ENCODE measurements at regions not wholly inside any gene's neighbourhood (a gene's known extent, or its start where the extent isn't known, plus 50 kb on each side); places are given as distances from the start of the nearest gene placed in this dataset.

GRCh38 chr11:129316781-129317180 is 58.9 kb upstream of the BARX2 start (continued):
- TF ChIP-seq AHDC1 (CRISPR knock-in tag; IDR thresholded peaks at IDR 0.05; ENCODE audit: borderline replicate concordance) (no peak), JARID2 (CRISPR knock-in tag; IDR thresholded peaks at IDR 0.05; ENCODE audit: insufficient replicate concordance) (no peak), PREB (CRISPR knock-in tag; IDR thresholded peaks at IDR 0.05) (no peak), ZBTB37 (CRISPR knock-in tag; IDR thresholded peaks at IDR 0.05) (no peak)
- TF ChIP-seq, protein P1, sequence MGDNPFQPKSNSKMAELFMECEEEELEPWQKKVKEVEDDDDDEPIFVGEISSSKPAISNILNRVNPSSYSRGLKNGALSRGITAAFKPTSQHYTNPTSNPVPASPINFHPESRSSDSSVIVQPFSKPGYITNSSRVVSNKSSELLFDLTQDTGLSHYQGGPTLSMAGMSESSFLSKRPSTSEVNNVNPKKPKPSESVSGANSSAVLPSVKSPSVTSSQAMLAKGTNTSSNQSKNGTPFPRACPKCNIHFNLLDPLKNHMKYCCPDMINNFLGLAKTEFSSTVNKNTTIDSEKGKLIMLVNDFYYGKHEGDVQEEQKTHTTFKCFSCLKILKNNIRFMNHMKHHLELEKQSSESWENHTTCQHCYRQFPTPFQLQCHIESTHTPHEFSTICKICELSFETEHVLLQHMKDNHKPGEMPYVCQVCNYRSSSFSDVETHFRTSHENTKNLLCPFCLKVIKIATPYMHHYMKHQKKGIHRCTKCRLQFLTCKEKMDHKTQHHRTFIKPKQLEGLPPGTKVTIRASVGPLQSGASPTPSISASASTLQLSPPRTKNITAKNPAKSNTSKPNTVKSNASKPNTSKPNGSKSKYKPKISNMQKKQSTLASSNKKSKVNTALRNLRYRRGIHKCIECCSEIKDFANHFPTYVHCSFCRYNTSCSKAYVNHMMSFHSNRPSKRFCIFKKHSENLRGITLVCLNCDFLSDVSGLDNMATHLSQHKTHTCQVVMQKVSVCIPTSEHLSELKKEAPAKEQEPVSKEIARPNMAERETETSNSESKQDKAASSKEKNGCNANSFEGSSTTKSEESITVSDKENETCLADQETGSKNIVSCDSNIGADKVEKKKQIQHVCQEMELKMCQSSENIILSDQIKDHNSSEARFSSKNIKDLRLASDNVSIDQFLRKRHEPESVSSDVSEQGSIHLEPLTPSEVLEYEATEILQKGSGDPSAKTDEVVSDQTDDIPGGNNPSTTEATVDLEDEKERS (CRISPR knock-in tag; IDR thresholded peaks at IDR 0.05), result no peak
- TF ChIP-seq, protein P2, sequence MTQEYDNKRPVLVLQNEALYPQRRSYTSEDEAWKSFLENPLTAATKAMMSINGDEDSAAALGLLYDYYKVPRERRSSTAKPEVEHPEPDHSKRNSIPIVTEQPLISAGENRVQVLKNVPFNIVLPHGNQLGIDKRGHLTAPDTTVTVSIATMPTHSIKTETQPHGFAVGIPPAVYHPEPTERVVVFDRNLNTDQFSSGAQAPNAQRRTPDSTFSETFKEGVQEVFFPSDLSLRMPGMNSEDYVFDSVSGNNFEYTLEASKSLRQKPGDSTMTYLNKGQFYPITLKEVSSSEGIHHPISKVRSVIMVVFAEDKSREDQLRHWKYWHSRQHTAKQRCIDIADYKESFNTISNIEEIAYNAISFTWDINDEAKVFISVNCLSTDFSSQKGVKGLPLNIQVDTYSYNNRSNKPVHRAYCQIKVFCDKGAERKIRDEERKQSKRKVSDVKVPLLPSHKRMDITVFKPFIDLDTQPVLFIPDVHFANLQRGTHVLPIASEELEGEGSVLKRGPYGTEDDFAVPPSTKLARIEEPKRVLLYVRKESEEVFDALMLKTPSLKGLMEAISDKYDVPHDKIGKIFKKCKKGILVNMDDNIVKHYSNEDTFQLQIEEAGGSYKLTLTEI (CRISPR knock-in tag; conservative IDR thresholded peaks at IDR 0.05), result no peak

Measured in HepG2 (cell line).